ENCODE measurements at regions not wholly inside any gene's neighbourhood (a gene's known extent, or its start where the extent isn't known, plus 50 kb on each side); places are given as distances from the start of the nearest gene placed in this dataset.
"Not testable (repeated sequence)": the region's sequence is repeated elsewhere in the genome, so short reads cannot be mapped to it uniquely, and the experiment has no call there.

DNA sequence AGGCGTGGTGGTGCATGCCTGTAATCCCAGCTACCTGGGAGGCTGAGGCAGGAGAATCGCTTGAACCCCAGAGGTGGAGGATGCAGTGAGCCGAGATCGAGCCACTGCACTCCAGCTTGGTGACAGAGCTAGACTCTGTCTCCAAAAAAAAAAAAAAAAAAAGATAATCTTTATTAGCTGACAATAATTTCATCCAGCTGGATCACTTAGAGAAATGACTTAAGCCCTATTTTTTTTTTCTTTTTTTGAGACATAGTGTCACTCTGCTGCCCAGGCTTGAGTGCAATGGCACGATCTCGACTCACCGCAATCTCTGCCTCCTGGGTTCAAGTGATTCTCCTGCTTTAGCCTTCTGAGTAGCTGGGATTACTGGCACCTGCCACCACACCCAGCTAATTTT, 51.6 kb upstream of the MAP4K4 start:
- in situ Hi-C loops (cut with MboI; ENCODE audit: low pct_unique_long_range_greater_than_20kb in 2 of 9, low sequenced_read_pairs in 9 of 9, unreplicated experiment in 9 of 9); ATAC-seq (replicated peaks in 6 of 8); H3K4me3 ChIP-seq; H3K27ac ChIP-seq; H3K4me1 ChIP-seq (replicated peaks in 1 of 2): not testable (repeated sequence)
- WGBS, 10 experiments, result 48 to 100% (median 95%) methylated on average over 1 to 5 of the region's 7 CpGs; no CpG with 5 or more reads in 1 of the 10 experiments

DNA sequence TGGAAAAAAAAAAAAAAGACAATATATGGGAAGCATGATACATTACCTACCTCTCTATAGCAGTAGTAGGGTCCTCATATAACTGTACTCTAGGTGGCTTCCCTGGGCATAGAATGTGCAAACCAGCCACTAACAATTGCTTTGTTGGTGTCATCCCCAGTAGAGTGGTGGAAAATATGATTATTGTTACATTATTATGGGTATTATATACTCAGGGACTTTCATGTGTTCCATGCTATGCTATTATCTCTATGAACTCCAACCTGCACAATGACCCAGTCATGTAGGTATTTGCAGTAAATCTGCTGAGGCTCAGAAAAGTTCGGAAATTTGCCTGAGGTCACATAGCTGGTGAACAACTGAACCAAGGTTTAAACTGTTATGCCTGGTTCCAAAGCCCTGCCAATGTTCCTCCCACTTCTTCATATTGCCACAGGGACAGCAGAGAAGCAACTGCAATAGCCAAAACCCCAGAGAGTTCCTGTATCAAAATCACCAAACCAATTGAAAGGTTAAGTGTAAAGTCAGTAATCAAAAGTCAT, 52.6 kb upstream of the MAP4K4 start:
- Histone ChIP-seq H3K4me1 (replicated peaks in 1 of 2) (no peaks in the 10 kb centered on the region), H3K27ac (no peak overlapping the region), H3K4me3 (no peak overlapping the region)
- in situ Hi-C loops (cut with MboI; ENCODE audit: low pct_unique_long_range_greater_than_20kb in 2 of 9, low sequenced_read_pairs in 9 of 9, unreplicated experiment in 9 of 9), result no loop called here
- ATAC-seq (replicated peaks in 6 of 8), result no peak
- 0 to 67% (median 59%) methylated on average over 1 of the region's 1 CpG; no CpG with 5 or more reads in 6 of the 10 experiments for WGBS, 10 experiments

GRCh38 chr2:101643004-101643524, 54.4 kb upstream of the MAP4K4 start:
- ATAC-seq (replicated peaks in 6 of 8), result no peak
- H3K27ac ChIP-seq, result no peak overlapping the region
- no peak overlapping the region for H3K4me3 ChIP-seq
- in situ Hi-C loops (cut with MboI; ENCODE audit: low pct_unique_long_range_greater_than_20kb in 2 of 9, low sequenced_read_pairs in 9 of 9, unreplicated experiment in 9 of 9), result no loop called here
- H3K4me1 ChIP-seq (replicated peaks in 1 of 2), result peaks cover 0 to 10% of the 10 kb centered on the region in 2 donors
- WGBS, 10 experiments, result 29 to 100% (median 88%) methylated on average over 1 of the region's 1 CpG; no CpG with 5 or more reads in 4 of the 10 experiments

DNA sequence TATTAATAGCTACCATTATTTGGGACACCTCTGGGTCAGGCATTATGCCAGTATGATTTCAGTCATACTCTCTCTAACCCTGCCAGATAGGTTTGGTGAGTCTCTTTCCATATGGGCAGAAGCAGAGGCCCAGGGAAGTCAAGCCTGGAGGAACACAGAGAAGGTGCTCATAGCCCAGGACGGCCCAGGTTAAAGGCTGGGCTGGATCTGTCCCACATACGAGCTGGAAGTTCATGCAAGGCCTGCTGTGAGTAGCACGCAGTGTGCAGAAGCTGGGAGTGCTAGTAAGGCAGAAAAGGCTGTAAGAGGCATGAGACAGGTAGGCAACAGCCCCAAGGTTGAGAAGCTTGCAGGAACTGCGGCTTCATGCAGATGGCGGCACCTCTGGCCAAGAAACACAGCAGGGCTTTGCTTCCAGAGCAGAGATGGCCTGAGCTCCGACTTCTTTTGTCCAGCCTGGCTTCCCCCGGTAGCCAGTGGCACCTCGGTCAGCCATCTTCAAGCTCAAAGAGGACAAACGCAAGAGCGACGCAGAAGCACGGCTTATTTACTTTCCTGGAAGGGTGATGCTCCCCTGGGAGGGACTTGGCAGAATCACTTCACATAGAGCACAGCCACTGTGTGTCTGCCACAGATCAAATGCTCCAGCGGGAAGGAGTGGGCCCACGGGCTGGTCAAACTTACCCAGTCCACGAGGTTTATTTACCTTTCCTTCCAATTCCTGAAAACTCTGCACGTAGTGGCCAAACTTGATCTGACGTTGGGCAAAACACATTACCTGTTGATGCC, 58.5 kb upstream of the MAP4K4 start:
- in situ Hi-C loops (cut with MboI; ENCODE audit: low pct_unique_long_range_greater_than_20kb in 2 of 9, low sequenced_read_pairs in 9 of 9, unreplicated experiment in 9 of 9), result no loop called here
- peaks cover 0 to 10% of the 10 kb centered on the region in 2 donors for H3K4me1 ChIP-seq (replicated peaks in 1 of 2)
- H3K4me3 ChIP-seq, result no peak overlapping the region
- no peak for ATAC-seq (replicated peaks in 6 of 8)
- WGBS, 10 experiments, result 82 to 100% (median 88%) methylated on average over 1 to 13 of the region's 17 CpGs; no CpG with 5 or more reads in 1 of the 10 experiments
- peak overlapping the region in 1 of 2 donors; percentile 20 for H3K27ac ChIP-seq

- H3K4me3 ChIP-seq, result no peak overlapping the region
- peaks cover 0 to 10% of the 10 kb centered on the region in 2 donors for H3K4me1 ChIP-seq (replicated peaks in 1 of 2)
- WGBS, 10 experiments, result 34 to 90% (median 63%) methylated on average over 5 to 9 of the region's 12 CpGs; no CpG with 5 or more reads in 5 of the 10 experiments
- ATAC-seq (replicated peaks in 6 of 8), result no peak
- no peak overlapping the region for H3K27ac ChIP-seq
- in situ Hi-C loops (cut with MboI; ENCODE audit: low pct_unique_long_range_greater_than_20kb in 2 of 9, low sequenced_read_pairs in 9 of 9, unreplicated experiment in 9 of 9), result no loop called here
These were observed 59.3 kb upstream of the MAP4K4 start for GRCh38 chr2:101638181-101638711.

GRCh38 chr2:101630224-101630949, 67.1 kb upstream of the MAP4K4 start:
- 40 to 100% (median 77%) methylated on average over 1 to 7 of the region's 18 CpGs for WGBS, 10 experiments
- Histone ChIP-seq H3K27ac (no peak overlapping the region), H3K4me1 (replicated peaks in 1 of 2) (no peaks in the 10 kb centered on the region), H3K4me3 (no peak overlapping the region)
- in situ Hi-C loops (cut with MboI; ENCODE audit: low pct_unique_long_range_greater_than_20kb in 2 of 9, low sequenced_read_pairs in 9 of 9, unreplicated experiment in 9 of 9), result no loop called here
- ATAC-seq (replicated peaks in 6 of 8), result no peak

DNA sequence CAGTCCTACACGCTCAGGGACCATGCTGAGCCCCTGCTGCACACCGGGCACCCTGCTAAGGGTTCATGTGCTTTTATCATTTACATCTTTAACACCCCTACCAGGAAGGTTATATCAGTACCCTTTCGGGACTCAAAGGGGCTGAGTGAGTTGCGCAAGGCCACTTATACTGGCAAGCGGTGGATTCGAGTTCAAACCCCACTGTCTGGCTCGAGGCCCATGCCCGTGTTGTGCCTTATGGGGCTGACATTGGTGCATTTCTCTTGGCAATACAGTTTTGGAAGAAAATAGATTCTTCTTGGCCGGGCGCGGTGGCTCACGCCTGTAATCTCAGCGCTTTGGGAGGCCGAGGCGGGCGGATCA, 69.5 kb upstream of the MAP4K4 start:
- no peak overlapping the region for H3K27ac ChIP-seq
- in situ Hi-C loops (cut with MboI; ENCODE audit: low pct_unique_long_range_greater_than_20kb in 2 of 9, low sequenced_read_pairs in 9 of 9, unreplicated experiment in 9 of 9), result no loop called here
- H3K4me3 ChIP-seq, result no peak overlapping the region
- no peak for ATAC-seq (replicated peaks in 6 of 8)
- H3K4me1 ChIP-seq (replicated peaks in 1 of 2), result no peaks in the 10 kb centered on the region
- WGBS, 10 experiments, result 91 to 100% (median 97%) methylated on average over 2 to 5 of the region's 16 CpGs; no CpG with 5 or more reads in 7 of the 10 experiments

- Histone ChIP-seq H3K27ac (no peak overlapping the region), H3K4me3 (no peak overlapping the region), H3K4me1 (replicated peaks in 1 of 2) (no peaks in the 10 kb centered on the region)
- WGBS, 10 experiments, result 73 to 100% (median 87%) methylated on average over 1 to 9 of the region's 14 CpGs; no CpG with 5 or more reads in 4 of the 10 experiments
- in situ Hi-C loops (cut with MboI; ENCODE audit: low pct_unique_long_range_greater_than_20kb in 2 of 9, low sequenced_read_pairs in 9 of 9, unreplicated experiment in 9 of 9), result no loop called here
- ATAC-seq (replicated peaks in 6 of 8), result no peak
These were observed 70.0 kb upstream of the MAP4K4 start for GRCh38 chr2:101627285-101628029.

DNA sequence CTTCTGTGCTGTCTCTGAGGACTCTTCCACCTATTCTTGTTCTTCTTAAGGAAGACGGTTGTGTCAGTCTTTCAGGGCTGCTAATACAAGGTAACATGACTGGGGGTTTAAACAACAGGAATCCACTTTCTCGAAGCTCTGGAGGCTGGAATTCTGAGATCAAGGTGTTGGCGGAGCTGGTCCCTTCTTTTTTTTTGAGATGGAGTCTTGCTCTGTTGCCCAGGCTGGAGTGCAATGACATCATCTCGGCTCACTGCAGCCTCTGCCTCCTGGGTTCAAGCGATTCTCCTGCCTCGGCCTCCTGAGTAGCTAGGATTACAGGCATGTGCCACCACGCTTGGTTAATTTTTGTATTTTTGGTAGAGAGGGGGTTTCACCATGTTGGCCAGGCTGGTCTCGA, 71.7 kb upstream of the MAP4K4 start:
- H3K4me1 ChIP-seq (replicated peaks in 1 of 2); in situ Hi-C loops (cut with MboI; ENCODE audit: low pct_unique_long_range_greater_than_20kb in 2 of 9, low sequenced_read_pairs in 9 of 9, unreplicated experiment in 9 of 9); H3K27ac ChIP-seq; ATAC-seq (replicated peaks in 6 of 8); H3K4me3 ChIP-seq: not testable (repeated sequence)
- WGBS, 10 experiments, result 72 to 97% (median 84%) methylated on average over 2 to 6 of the region's 8 CpGs; no CpG with 5 or more reads in 6 of the 10 experiments

DNA sequence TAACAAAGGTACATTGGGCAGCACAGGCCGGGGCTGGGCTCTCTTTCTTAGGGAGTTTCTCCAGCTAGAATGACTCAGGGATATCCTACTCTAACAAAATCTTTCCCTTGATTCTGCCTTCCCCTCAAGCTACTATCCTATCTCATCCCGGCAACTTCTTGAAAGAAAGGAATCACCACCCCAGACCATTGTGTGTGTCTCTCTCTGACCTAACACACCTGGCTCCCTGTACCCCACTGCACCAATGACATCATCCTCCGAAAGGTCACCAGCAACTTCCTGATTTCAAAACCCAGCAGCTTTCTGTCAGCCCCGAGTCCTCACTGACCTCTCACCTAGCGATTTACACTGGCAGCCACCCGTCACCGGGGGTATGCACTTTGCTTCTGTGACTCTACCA, 72.1 kb upstream of the MAP4K4 start:
- in situ Hi-C loops (cut with MboI; ENCODE audit: low pct_unique_long_range_greater_than_20kb in 2 of 9, low sequenced_read_pairs in 9 of 9, unreplicated experiment in 9 of 9), result no loop called here
- no peak overlapping the region for H3K27ac ChIP-seq
- H3K4me3 ChIP-seq, result no peak overlapping the region
- peak in 1 of 8 experiments; percentile 40 for ATAC-seq (replicated peaks in 6 of 8)
- WGBS, 10 experiments, result 60 to 100% (median 85%) methylated on average over 1 to 5 of the region's 7 CpGs; no CpG with 5 or more reads in 4 of the 10 experiments
- H3K4me1 ChIP-seq (replicated peaks in 1 of 2), result no peaks in the 10 kb centered on the region

DNA sequence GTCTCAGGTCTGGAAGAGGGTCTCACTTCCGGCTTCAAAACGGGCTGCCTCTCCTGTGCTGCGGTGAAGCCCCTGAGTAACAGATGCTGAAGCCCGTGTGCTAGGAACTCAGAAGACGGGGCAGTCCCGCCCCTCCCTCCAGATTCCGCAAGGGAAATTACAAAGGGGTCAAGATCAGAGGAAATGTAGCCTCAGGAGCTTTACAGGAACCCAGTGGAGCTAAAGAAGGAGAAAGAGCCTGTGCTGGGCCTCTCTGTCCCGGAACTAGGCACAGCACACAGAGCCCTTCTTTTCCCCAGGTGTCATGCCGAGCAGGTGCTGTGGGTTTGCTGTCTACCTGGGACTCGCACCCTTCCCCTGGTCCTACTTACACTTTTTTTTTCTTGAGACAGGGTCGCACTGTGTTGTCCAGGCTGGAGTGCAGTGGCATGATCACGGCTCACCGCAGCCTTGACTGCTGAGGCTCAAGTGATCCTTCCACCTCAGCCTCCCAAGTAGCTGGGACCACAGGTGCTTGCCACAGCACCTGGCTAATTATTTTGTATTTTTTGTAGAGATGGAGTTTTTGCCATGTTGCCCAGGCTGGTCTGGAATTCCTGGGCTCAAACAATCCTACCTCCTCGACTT, 72.7 kb upstream of the MAP4K4 start:
- 68 to 100% (median 80%) methylated on average over 1 to 13 of the region's 14 CpGs; no CpG with 5 or more reads in 5 of the 10 experiments for WGBS, 10 experiments
- Histone ChIP-seq H3K4me1 (replicated peaks in 1 of 2) (no peaks in the 10 kb centered on the region), H3K27ac (no peak overlapping the region), H3K4me3 (no peak overlapping the region)
- in situ Hi-C loops (cut with MboI; ENCODE audit: low pct_unique_long_range_greater_than_20kb in 2 of 9, low sequenced_read_pairs in 9 of 9, unreplicated experiment in 9 of 9), result no loop called here
- ATAC-seq (replicated peaks in 6 of 8), result no peak

DNA sequence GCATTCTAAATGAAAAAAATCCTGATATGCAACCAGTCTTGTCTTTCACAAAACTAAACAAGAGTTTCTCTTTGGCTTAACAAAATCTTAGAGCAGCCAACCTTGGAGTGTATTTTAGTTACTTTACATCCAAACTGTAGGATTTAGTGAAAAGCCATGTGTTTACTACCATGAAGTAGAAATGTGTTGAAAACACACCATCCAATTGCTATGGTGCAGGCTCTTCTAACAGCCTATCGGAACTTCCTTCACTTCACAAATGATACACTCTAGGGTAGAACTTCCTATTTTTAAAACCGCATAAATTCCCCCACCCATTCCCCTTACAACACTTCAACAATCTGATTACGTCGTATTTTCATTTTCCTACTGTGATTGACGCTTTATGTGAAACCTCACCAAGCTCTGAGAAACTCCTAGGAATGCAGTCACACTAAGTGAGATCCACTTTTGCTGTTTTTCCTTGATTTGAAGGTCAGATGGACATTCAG, 74.4 kb upstream of the MAP4K4 start:
- ATAC-seq (replicated peaks in 6 of 8), result peak in 2 of 8 experiments; percentile 72 to 88
- WGBS, 10 experiments, result 60 to 100% (median 84%) methylated on average over 1 to 5 of the region's 5 CpGs; no CpG with 5 or more reads in 2 of the 10 experiments
- Histone ChIP-seq H3K27ac (no peak overlapping the region), H3K4me3 (no peak overlapping the region), H3K4me1 (replicated peaks in 1 of 2) (no peaks in the 10 kb centered on the region)
- in situ Hi-C loops (cut with MboI; ENCODE audit: low pct_unique_long_range_greater_than_20kb in 2 of 9, low sequenced_read_pairs in 9 of 9, unreplicated experiment in 9 of 9), result no loop called here
